HFFc6 (cell line): ENCODE measurements at regions not wholly inside any gene's neighbourhood (a gene's known extent, or its start where the extent isn't known, plus 50 kb on each side); places are given as distances from the start of the nearest gene placed in this dataset.

Experiments
- DNase-seq: peaks from one replicate; pipeline ENCODE4 v3.0.0-alpha.2; 2018
- H3K27ac Mint-ChIP-seq: 2 replicates; pipeline ENCODE4 v1.8.0; 2020; ENCODE audit warnings: mild to moderate bottlenecking, mixed read lengths
- H3K27me3 Mint-ChIP-seq: 2 replicates; pipeline ENCODE4 v1.8.0; 2021; ENCODE audit warnings: mild to moderate bottlenecking, moderate library complexity, mixed read lengths; ENCODE audit not compliant: insufficient read depth
- H3K36me3 Mint-ChIP-seq: 2 replicates; pipeline ENCODE4 v1.8.0; 2021; ENCODE audit warnings: low read depth, mixed read lengths
- H3K4me1 Mint-ChIP-seq: 2 replicates; pipeline ENCODE4 v1.8.0; 2020; ENCODE audit warnings: low read depth, mixed read lengths
- H3K4me3 Mint-ChIP-seq: 2 replicates; pipeline ENCODE4 v1.8.0; 2020; ENCODE audit warnings: mild to moderate bottlenecking, moderate library complexity, mixed read lengths
- H3K9me3 Mint-ChIP-seq: 2 replicates; pipeline ENCODE4 v1.8.0; 2020; ENCODE audit warnings: mild to moderate bottlenecking, mixed read lengths
- CTCF ChIP-seq: fragments of 200-600 bp; sonication (generic); IDR thresholded peaks from 2 replicates; pipeline ENCODE4 v1.5.0; 2021; ENCODE audit warnings: antibody characterized with exemption, mild to moderate bottlenecking

GRCh38 chr9:87381050-87381711 lies 116.5 kb upstream of the DAPK1 start:
- H3K36me3 Mint-ChIP-seq: peaks cover 5% of the 10 kb centered on the region; the same call in 1 of the 2 replicates
- H3K27ac Mint-ChIP-seq: no peak overlapping the region; the same call in 1 of the 2 replicates
- H3K9me3 Mint-ChIP-seq: no peaks in the 10 kb centered on the region
- TF ChIP-seq CTCF: no peak
- no peak overlapping the region for H3K4me3 Mint-ChIP-seq
- peaks cover 5% of the 10 kb centered on the region for H3K27me3 Mint-ChIP-seq
- peaks cover 10% of the 10 kb centered on the region; the same call in 1 of the 2 replicates for H3K4me1 Mint-ChIP-seq
- DNase-seq: peak; percentile 60

GRCh38 chr9:87381746-87382145 lies 115.9 kb upstream of the DAPK1 start:
- Mint-ChIP-seq H3K36me3 (peaks cover 5% of the 10 kb centered on the region; the same call in 1 of the 2 replicates), H3K27me3 (peaks cover 5% of the 10 kb centered on the region), H3K27ac (peak overlapping the region; percentile 47; the same call in 1 of the 2 replicates), H3K4me3 (no peak overlapping the region), H3K9me3 (no peaks in the 10 kb centered on the region), H3K4me1 (peaks cover 10% of the 10 kb centered on the region; the same call in 1 of the 2 replicates)
- TF ChIP-seq CTCF: no peak
- DNase-seq: no peak

GRCh38 chr9:87382900-87383299 lies 114.8 kb upstream of the DAPK1 start:
- peaks cover 12% of the 10 kb centered on the region for H3K27me3 Mint-ChIP-seq
- peak; percentile 1 for DNase-seq
- TF ChIP-seq CTCF: no peak
- peaks cover 5% of the 10 kb centered on the region; the same call in 1 of the 2 replicates for H3K36me3 Mint-ChIP-seq
- no peaks in the 10 kb centered on the region for H3K9me3 Mint-ChIP-seq
- H3K4me3 Mint-ChIP-seq: no peak overlapping the region
- H3K4me1 Mint-ChIP-seq: peaks cover 10% of the 10 kb centered on the region; the same call in 1 of the 2 replicates
- H3K27ac Mint-ChIP-seq: no peak overlapping the region

GRCh38 chr9:87383344-87384150 lies 114.1 kb upstream of the DAPK1 start:
- Mint-ChIP-seq H3K27me3 (peaks cover 12% of the 10 kb centered on the region), H3K36me3 (peaks cover 5% of the 10 kb centered on the region; the same call in 1 of the 2 replicates), H3K9me3 (no peaks in the 10 kb centered on the region), H3K4me3 (no peak overlapping the region), H3K27ac (no peak overlapping the region), H3K4me1 (peaks cover 10% of the 10 kb centered on the region; the same call in 1 of the 2 replicates)
- DNase-seq: no peak
- TF ChIP-seq CTCF: no peak

- H3K4me3 Mint-ChIP-seq: no peak overlapping the region
- peaks cover 13% of the 10 kb centered on the region for H3K27me3 Mint-ChIP-seq
- H3K4me1 Mint-ChIP-seq: peaks cover 10% of the 10 kb centered on the region; the same call in 1 of the 2 replicates
Measured at GRCh38 chr9:87386490-87387025, 111.1 kb upstream of the DAPK1 start.

More at GRCh38 chr9:87386490-87387025, 111.1 kb upstream of the DAPK1 start:
- H3K36me3 Mint-ChIP-seq: peaks cover 5% of the 10 kb centered on the region; the same call in 1 of the 2 replicates
- DNase-seq: no peak
- no peak for TF ChIP-seq CTCF
- no peaks in the 10 kb centered on the region for H3K9me3 Mint-ChIP-seq
- no peak overlapping the region for H3K27ac Mint-ChIP-seq
